ENCODE measurements at regions not wholly inside any gene's neighbourhood (a gene's known extent, or its start where the extent isn't known, plus 50 kb on each side); places are given as distances from the start of the nearest gene placed in this dataset.

DNA sequence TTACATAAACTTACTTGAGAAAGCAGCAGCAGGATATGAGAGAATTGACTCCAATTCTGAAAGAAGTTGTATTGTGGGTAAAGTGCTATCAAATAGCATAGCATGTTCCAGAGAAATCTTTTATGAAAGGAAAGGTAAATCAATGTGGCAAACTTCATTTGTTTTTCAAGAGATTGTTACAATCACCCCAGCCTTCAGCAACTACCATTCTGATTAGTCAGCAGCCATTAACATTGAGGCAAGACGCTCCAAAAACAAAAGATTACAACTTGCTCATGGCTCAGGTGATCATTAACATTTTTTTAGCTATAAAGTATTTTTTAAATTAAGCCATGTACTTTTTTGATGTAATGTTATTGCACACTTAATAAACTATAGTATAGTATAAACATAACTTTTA lies 357.2 kb downstream of the TMEM135 start (continued):
- TF ChIP-seq, protein P1, sequence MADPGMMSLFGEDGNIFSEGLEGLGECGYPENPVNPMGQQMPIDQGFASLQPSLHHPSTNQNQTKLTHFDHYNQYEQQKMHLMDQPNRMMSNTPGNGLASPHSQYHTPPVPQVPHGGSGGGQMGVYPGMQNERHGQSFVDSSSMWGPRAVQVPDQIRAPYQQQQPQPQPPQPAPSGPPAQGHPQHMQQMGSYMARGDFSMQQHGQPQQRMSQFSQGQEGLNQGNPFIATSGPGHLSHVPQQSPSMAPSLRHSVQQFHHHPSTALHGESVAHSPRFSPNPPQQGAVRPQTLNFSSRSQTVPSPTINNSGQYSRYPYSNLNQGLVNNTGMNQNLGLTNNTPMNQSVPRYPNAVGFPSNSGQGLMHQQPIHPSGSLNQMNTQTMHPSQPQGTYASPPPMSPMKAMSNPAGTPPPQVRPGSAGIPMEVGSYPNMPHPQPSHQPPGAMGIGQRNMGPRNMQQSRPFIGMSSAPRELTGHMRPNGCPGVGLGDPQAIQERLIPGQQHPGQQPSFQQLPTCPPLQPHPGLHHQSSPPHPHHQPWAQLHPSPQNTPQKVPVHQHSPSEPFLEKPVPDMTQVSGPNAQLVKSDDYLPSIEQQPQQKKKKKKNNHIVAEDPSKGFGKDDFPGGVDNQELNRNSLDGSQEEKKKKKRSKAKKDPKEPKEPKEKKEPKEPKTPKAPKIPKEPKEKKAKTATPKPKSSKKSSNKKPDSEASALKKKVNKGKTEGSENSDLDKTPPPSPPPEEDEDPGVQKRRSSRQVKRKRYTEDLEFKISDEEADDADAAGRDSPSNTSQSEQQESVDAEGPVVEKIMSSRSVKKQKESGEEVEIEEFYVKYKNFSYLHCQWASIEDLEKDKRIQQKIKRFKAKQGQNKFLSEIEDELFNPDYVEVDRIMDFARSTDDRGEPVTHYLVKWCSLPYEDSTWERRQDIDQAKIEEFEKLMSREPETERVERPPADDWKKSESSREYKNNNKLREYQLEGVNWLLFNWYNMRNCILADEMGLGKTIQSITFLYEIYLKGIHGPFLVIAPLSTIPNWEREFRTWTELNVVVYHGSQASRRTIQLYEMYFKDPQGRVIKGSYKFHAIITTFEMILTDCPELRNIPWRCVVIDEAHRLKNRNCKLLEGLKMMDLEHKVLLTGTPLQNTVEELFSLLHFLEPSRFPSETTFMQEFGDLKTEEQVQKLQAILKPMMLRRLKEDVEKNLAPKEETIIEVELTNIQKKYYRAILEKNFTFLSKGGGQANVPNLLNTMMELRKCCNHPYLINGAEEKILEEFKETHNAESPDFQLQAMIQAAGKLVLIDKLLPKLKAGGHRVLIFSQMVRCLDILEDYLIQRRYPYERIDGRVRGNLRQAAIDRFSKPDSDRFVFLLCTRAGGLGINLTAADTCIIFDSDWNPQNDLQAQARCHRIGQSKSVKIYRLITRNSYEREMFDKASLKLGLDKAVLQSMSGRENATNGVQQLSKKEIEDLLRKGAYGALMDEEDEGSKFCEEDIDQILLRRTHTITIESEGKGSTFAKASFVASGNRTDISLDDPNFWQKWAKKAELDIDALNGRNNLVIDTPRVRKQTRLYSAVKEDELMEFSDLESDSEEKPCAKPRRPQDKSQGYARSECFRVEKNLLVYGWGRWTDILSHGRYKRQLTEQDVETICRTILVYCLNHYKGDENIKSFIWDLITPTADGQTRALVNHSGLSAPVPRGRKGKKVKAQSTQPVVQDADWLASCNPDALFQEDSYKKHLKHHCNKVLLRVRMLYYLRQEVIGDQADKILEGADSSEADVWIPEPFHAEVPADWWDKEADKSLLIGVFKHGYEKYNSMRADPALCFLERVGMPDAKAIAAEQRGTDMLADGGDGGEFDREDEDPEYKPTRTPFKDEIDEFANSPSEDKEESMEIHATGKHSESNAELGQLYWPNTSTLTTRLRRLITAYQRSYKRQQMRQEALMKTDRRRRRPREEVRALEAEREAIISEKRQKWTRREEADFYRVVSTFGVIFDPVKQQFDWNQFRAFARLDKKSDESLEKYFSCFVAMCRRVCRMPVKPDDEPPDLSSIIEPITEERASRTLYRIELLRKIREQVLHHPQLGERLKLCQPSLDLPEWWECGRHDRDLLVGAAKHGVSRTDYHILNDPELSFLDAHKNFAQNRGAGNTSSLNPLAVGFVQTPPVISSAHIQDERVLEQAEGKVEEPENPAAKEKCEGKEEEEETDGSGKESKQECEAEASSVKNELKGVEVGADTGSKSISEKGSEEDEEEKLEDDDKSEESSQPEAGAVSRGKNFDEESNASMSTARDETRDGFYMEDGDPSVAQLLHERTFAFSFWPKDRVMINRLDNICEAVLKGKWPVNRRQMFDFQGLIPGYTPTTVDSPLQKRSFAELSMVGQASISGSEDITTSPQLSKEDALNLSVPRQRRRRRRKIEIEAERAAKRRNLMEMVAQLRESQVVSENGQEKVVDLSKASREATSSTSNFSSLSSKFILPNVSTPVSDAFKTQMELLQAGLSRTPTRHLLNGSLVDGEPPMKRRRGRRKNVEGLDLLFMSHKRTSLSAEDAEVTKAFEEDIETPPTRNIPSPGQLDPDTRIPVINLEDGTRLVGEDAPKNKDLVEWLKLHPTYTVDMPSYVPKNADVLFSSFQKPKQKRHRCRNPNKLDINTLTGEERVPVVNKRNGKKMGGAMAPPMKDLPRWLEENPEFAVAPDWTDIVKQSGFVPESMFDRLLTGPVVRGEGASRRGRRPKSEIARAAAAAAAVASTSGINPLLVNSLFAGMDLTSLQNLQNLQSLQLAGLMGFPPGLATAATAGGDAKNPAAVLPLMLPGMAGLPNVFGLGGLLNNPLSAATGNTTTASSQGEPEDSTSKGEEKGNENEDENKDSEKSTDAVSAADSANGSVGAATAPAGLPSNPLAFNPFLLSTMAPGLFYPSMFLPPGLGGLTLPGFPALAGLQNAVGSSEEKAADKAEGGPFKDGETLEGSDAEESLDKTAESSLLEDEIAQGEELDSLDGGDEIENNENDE (IDR thresholded peaks at IDR 0.05; ENCODE audit: insufficient replicate concordance, low read length) = no peak
- TF ChIP-seq SAP30 (IDR thresholded peaks at IDR 0.05; ENCODE audit: insufficient read depth, insufficient replicate concordance, low read length) (no peak), HDAC2 (IDR thresholded peaks at IDR 0.05; ENCODE audit: borderline replicate concordance in 1 of 2, low read depth in 2 of 2, low read length in 2 of 2) (no peak), SUZ12 (IDR thresholded peaks at IDR 0.05; ENCODE audit: low read length) (no peak), SIX5 (IDR thresholded peaks at IDR 0.05; ENCODE audit: low read depth, low read length) (no peak), TAF1 (IDR thresholded peaks at IDR 0.05; ENCODE audit: low read depth, low read length) (no peak)
